Kidney tubule cell (primary cell): ENCODE measurements at regions not wholly inside any gene's neighbourhood (a gene's known extent, or its start where the extent isn't known, plus 50 kb on each side); places are given as distances from the start of the nearest gene placed in this dataset.

Experiments
- DNase-seq: peaks from one replicate; pipeline ENCODE4 v3.0.0-alpha.2; 2018; ENCODE audit warnings: low spot score

DNA sequence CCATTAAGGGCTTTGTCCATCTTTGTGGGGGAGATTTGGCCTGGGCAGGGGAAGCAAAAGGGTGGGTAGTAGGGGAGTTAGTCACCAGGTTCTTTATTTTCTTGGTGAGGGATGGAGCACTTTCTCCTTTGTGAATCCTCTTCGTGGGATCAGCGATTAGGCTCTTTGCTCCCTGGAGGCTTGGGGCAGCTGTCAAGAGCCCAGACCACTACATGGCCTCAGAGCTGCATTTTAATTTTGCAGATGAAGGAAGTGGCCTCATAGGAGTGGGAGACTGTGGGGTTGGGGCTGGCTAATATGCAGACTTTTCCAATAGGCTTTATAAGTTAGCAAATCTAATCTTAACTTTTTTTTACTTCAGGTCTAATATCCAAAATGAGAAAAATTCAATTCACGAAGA is 168.1 kb upstream of the DEFB112 start:
- DNase-seq = no peak

- DNase-seq = peak; percentile 9
Measured at GRCh38 chr6:50236164-50236563, 186.4 kb upstream of the DEFB112 start.

DNA sequence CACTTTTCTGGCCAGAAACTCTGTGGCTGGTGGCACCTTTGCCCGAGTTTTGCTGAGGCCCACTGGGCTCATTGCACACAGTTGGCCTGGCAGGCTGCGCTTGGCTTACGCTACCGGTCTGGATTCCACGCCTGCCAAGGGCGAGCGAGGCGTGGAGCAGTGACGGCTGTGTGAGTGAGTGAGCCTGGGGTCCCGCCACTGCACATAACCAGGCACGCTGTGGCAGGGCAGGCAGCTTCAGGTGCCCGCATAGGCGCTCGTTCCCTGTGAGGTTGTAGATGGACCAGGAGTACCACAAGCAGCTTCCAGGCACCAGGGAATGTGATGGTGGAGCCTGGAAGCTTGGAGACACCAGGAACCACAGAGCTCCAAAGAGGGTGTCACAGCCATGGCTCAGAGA is 190.1 kb upstream of the DEFB112 start:
- no peak for DNase-seq

GRCh38 chr6:50240986-50241385 is 191.3 kb upstream of the DEFB112 start:
- no peak for DNase-seq

GRCh38 chr6:50249493-50249892 is 199.8 kb upstream of the DEFB112 start:
- DNase-seq = peak; percentile 46

DNA sequence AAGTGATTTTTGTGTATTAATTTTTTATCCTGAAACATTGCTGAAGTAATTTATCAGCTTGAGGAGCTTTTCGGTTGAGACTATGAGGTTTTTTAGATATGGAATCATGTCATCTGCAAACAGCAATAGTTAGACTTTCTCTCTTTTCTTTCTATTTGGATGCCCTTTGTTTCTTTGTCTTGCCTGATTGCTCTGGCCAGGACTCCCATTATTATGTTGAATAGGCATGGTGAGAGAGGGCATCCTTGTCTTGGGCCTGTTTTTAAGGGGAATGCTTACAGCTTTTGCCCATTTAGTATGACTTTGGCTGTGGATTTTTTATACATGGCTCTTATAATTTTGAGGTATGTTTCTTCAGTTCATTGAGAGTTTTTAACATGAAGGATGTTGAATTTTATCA is 207.6 kb upstream of the DEFB112 start:
- no peak for DNase-seq

GRCh38 chr6:50259903-50260302 is 210.2 kb upstream of the DEFB112 start:
- DNase-seq = no peak

DNA sequence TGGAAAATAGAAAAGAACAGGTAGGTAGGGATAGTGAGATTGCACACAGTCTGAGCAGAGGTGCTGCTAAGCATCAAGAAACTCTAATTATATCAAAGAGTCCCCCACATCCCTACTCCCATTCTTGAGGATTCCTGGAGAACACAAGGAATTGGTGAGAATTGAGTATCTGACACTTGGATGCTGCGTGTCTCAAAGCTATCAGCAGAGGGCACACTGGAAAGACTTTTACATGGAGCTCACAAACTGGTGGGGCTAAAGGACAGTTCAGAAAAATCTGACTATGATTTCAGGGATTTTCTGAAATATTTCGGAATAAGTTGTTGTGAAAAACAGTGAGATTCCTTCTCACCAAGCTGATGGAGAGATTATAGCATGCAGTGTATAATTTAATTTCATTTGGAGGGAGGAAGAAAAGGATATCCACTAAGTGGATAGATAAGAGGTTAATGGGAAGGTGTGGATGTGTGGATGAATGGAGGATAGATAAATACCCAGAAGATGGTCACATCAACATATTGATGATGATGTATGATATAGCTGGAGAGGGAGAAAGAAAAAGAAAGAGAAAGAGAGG is 215.4 kb upstream of the DEFB112 start:
- peak; percentile 14 for DNase-seq

- no peak for DNase-seq
Measured at GRCh38 chr6:50270415-50270814, 220.7 kb upstream of the DEFB112 start.

- no peak for DNase-seq
Measured at GRCh38 chr6:50271266-50271665, 221.5 kb upstream of the DEFB112 start.

DNA sequence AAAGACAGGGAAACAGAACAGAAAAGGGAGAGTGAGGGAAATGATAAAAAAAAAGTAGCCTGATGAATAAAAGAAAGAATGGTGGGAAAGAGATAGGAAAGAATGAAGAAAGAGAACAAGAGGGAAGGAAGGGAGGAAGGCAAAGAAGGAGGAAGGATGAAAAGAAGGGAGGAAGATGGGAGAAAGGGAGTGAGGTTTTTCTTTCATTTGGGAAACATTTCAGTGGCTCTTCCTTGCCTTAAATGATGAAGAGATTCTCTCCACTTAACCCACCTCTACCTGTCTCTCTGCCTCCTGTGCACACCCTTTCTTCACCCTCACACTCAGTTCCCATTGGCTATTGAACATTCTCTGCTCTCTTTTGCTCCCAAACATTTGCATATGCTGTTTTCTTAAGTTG is 222.1 kb upstream of the DEFB112 start:
- no peak for DNase-seq

GRCh38 chr6:50272611-50273010 is 222.9 kb upstream of the DEFB112 start:
- DNase-seq = no peak

DNA sequence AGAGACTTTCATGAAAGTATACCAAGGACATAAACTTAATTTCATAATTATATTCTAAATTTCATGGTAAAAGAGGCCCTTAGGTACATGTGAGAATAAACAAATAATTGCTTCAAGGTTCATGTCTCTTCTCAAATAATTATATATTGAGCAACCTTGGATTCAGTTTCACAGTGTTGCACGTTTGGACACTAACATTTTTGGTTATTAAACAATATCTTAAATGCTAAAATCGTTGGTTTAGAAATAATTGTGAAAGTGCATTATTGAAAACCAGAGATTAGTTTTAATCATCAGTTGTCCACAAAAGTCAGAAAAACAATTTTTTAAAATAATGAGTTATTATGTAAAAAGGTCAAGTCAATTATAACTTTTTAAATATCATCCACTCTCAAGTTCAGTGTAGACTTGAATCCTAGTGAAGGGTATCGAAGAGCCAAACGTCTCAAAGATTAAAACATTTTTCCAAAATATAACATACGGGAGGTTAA is 227.1 kb upstream of the DEFB112 start:
- DNase-seq = no peak

GRCh38 chr6:50277774-50278173 is 228.0 kb upstream of the DEFB112 start:
- DNase-seq = no peak

DNA sequence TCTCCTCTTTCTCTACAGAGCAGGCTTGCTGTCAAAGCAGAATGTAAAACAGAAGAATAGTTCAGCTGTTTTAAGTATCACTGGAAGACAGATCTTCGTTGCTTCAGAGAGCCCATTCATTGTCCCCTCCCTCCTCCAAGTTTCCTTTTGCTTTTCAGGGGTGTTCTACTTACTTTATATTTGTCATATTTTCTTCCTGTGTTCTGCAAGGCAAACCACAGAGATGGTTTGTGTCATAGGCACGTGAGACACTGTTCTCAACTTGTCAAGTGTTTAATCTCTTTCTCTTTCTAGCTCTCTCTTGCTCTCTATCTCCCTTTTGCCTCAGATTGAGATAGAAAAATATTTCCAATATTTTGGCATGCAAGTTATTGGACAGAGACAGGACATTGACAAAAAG is 228.9 kb upstream of the DEFB112 start:
- DNase-seq = no peak

DNA sequence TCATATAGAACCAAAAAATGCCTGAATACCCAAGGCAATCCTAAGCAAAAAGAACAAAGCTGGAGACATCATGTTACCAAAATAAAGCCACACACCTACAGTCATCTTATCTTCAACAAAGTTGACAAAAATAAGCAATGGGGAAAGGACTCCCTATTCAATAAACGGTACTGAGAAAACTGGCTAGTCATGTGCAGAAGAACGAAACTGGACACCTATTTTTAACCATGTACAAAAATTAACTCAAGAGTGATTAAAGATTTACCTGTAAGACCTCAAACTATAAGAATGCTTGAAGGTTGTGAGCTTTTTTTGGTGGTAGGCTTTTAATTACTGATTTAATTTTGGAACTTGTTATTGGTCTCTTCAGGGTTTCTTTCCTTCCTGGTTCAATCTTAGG is 236.0 kb upstream of the DEFB112 start:
- DNase-seq = no peak

- no peak for DNase-seq
Measured at GRCh38 chr6:50288241-50288640, 238.5 kb upstream of the DEFB112 start.

DNA sequence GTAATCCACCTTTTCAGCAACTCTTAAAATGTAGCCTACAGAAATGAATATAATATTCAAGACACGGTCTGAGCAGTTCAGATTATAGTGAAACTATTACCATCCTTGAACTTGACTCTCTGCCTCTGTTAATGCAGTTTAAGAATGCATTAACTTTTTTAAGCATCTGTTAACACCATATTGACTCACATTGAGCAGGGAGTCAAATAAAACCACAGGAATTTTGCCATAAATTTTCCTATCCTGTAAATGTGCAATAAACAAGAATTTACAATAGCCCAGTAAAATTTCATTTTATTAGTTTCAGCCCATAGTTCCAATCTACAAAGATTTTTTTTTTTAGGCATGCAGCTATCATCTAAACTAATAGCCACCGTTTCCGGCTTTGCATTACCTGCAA is 239.2 kb upstream of the DEFB112 start:
- DNase-seq = no peak

DNA sequence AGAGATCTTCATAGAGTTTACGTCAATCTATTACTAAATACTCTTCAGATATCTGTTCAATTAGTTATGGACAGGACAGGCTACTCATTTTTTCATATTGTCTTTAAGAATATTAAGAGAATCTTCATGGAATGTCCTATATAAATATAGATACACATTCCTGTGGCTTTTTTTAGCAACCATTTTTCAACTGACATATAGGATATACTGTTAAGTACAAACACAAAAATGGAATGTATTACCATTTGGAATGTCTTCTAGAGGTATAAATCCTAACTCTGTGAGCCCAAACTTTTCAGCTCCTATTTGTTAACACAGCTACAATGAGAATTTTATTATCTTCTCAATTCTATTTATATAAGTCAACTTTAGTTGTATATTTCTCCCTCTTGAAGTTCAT is 239.6 kb upstream of the DEFB112 start:
- DNase-seq = no peak

GRCh38 chr6:50301307-50301706 is 251.6 kb upstream of the DEFB112 start:
- no peak for DNase-seq

DNA sequence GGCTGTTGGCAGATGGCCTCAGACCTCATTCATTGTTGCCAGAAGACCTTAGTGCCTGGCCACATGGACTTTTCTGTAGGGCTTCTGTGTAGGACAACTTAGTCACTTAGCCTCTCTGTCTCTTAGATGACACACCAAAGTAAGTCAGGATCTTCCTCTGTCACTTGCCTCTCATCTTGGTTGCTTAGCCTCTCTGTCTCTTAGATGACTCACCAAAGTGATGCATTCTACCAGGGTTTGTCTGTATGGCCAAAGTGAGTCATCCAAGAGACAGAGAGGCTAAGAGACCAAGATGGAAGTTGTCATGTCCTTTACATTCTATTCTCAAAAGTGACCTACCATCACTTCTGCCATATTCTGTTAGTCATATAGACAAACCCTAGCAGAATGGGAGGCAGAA is 255.9 kb upstream of the DEFB112 start:
- DNase-seq = peak; percentile 62

- DNase-seq = no peak
Measured at GRCh38 chr6:50318536-50318935, 268.8 kb upstream of the DEFB112 start.

DNA sequence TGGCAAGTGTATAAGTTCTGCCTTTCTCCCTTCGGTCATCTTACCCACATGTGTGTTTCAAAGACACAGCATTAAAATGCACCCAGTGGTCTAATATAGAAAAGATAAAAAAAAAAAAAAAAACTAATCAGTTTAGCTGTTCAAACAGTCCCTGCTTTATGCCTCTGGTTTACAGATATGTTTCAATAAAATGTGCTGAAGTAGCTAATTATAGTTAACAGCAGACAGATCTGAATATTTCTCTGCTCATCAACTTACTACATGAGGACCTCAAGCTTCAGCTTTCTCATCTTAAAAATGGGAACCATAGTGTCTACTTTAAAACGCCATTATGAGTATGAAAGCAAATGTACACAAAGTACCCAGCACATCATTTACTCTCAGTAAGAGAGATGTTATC is 280.6 kb upstream of the DEFB112 start:
- no peak for DNase-seq

- no peak for DNase-seq
Measured at GRCh38 chr6:50330963-50331362, 281.2 kb upstream of the DEFB112 start.

DNA sequence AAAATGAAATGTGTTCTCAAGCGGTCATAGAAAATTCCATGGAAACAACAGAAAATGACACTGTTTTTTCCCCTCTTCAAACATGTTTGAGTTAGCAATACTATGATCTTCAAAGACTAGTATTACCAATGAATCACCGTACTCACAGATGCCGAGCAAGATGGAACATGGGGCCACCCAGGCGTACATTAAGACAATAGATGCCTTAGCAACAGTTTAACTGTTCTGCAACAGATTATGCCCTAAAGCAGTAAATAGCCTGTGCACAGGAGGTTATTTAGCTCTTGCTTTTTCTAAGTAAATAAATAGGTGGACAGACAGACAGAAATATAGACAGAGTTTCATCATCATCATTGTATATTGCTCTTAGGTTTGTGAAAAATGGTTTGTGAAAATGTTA is 284.0 kb upstream of the DEFB112 start:
- no peak for DNase-seq
